ENCODE measurements at regions not wholly inside any gene's neighbourhood (a gene's known extent, or its start where the extent isn't known, plus 50 kb on each side); places are given as distances from the start of the nearest gene placed in this dataset.
A peak's percentile ranks its signal among the peaks of the same experiment; 100 is the strongest.
"Not testable (repeated sequence)": the region's sequence is repeated elsewhere in the genome, so short reads cannot be mapped to it uniquely, and the experiment has no call there.

- intact Hi-C loops (cut with DNase I) = no loop called here
- DNase-seq (ENCODE audit: missing footprints) = no peak
- no peak for ATAC-seq
These were observed 206.8 kb upstream of the PLXNA2 start for GRCh38 chr1:208450958-208451357.

- intact Hi-C loops (cut with DNase I) = no loop called here
- no peak for DNase-seq (ENCODE audit: missing footprints)
- no peak for ATAC-seq
These were observed 211.6 kb upstream of the PLXNA2 start for GRCh38 chr1:208455821-208456220.

GRCh38 chr1:208456487-208456886 lies 212.3 kb upstream of the PLXNA2 start:
- ATAC-seq (no peak), DNase-seq (ENCODE audit: missing footprints) (no peak)
- intact Hi-C loops (cut with DNase I) = no loop called here

GRCh38 chr1:208460823-208461222 lies 216.6 kb upstream of the PLXNA2 start:
- intact Hi-C loops (cut with DNase I) = no loop called here
- ATAC-seq = no peak
- DNase-seq (ENCODE audit: missing footprints) = no peak

GRCh38 chr1:208461680-208462079 lies 217.5 kb upstream of the PLXNA2 start:
- ATAC-seq (no peak), DNase-seq (ENCODE audit: missing footprints) (no peak)
- intact Hi-C loops (cut with DNase I) = no loop called here

- no peak for DNase-seq (ENCODE audit: missing footprints)
- intact Hi-C loops (cut with DNase I) = no loop called here
These were observed 218.6 kb upstream of the PLXNA2 start for GRCh38 chr1:208462761-208463160.

GRCh38 chr1:208465266-208465665 lies 221.1 kb upstream of the PLXNA2 start:
- no peak for ATAC-seq
- intact Hi-C loops (cut with DNase I) = no loop called here
- DNase-seq (ENCODE audit: missing footprints) = no peak

More at GRCh38 chr1:208462761-208463160, 218.6 kb upstream of the PLXNA2 start:
- ATAC-seq = no peak

GRCh38 chr1:208465786-208466590 lies 221.8 kb upstream of the PLXNA2 start:
- intact Hi-C loops (cut with DNase I) = no loop called here
- DNase-seq (ENCODE audit: missing footprints) = no peak
- ATAC-seq = no peak

GRCh38 chr1:208467151-208467780 lies 223.1 kb upstream of the PLXNA2 start:
- intact Hi-C loops (cut with DNase I) = no loop called here
- ATAC-seq (no peak), DNase-seq (ENCODE audit: missing footprints) (no peak)

- intact Hi-C loops (cut with DNase I) = no loop called here
- DNase-seq (ENCODE audit: missing footprints) (no peak), ATAC-seq (peak; percentile 59)
These were observed 231.3 kb upstream of the PLXNA2 start for GRCh38 chr1:208475449-208475848.

GRCh38 chr1:208475951-208476845 lies 232.0 kb upstream of the PLXNA2 start:
- ATAC-seq = peak; percentile 75
- intact Hi-C loops (cut with DNase I) = no loop called here
- no peak for DNase-seq (ENCODE audit: missing footprints)

GRCh38 chr1:208476846-208477170 lies 232.6 kb upstream of the PLXNA2 start:
- DNase-seq (ENCODE audit: missing footprints) (no peak), ATAC-seq (no peak)
- intact Hi-C loops (cut with DNase I) = no loop called here

- ATAC-seq (no peak), DNase-seq (ENCODE audit: missing footprints) (no peak)
- intact Hi-C loops (cut with DNase I) = no loop called here
These were observed 235.3 kb upstream of the PLXNA2 start for GRCh38 chr1:208479435-208479834.

GRCh38 chr1:208485512-208485911 lies 241.3 kb upstream of the PLXNA2 start:
- intact Hi-C loops (cut with DNase I) = no loop called here
- ATAC-seq (no peak), DNase-seq (ENCODE audit: missing footprints) (no peak)

GRCh38 chr1:208486677-208487076 lies 242.5 kb upstream of the PLXNA2 start:
- intact Hi-C loops (cut with DNase I) = no loop called here
- ATAC-seq (no peak), DNase-seq (ENCODE audit: missing footprints) (no peak)

- DNase-seq (ENCODE audit: missing footprints); intact Hi-C loops (cut with DNase I); ATAC-seq: not testable (repeated sequence)
These were observed 244.2 kb upstream of the PLXNA2 start for GRCh38 chr1:208488432-208488831.

- intact Hi-C loops (cut with DNase I) = no loop called here
- DNase-seq (ENCODE audit: missing footprints) (no peak), ATAC-seq (no peak)
These were observed 252.5 kb upstream of the PLXNA2 start for GRCh38 chr1:208496467-208497371.

- no peak for DNase-seq (ENCODE audit: missing footprints)
- ATAC-seq = no peak
- intact Hi-C loops (cut with DNase I) = no loop called here
These were observed 253.8 kb upstream of the PLXNA2 start for GRCh38 chr1:208497866-208498541.
